Activated CD4-positive, CD25-positive, alpha-beta regulatory T cell treated with anti-CD3 and anti-CD28 coated beads, Interleukin-2, amount 50 U/mL, for 16 hours (primary cell): ENCODE measurements at regions not wholly inside any gene's neighbourhood (a gene's known extent, or its start where the extent isn't known, plus 50 kb on each side); places are given as distances from the start of the nearest gene placed in this dataset.

ENCODE experiments used
- DNase-seq: peaks from one replicate; pipeline ENCODE4 v3.0.0-alpha.2; 2020; ENCODE audit warnings: low read depth, low spot score

DNA sequence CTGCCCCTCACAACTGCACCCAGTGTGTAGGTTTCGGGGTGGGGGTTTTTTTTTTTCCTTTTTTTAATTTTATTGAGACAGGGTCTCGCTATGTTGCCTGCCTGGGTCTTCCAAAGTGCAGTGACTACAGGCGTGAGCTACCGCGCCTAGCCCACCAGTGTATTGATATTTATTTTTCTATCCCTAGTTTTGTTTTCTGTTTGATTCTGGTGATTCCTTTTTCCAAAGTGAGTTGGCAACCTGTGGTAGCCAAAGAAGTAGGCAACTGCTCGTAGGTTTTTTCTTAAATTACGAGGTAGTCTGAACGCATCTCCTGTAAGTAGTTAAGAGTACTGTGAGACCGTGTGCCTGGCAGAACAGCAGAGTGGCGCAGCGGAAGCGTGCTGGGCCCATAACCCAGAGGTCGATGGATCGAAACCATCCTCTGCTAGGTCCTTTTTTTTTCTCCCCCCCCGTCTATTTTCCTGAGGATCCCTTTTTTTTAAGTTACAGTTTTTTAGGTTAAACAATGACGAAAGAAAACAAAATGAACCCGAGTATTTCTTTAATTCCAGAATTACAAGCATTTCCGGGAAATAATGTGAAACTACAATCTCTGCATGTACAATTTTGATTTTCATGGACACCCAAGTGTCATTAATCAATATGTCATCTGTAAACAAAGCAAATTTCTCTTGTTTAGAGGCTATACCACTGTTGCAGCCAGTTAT lies 78.7 kb upstream of the BTN3A2 start:
- DNase-seq: peak; percentile 65

DNA sequence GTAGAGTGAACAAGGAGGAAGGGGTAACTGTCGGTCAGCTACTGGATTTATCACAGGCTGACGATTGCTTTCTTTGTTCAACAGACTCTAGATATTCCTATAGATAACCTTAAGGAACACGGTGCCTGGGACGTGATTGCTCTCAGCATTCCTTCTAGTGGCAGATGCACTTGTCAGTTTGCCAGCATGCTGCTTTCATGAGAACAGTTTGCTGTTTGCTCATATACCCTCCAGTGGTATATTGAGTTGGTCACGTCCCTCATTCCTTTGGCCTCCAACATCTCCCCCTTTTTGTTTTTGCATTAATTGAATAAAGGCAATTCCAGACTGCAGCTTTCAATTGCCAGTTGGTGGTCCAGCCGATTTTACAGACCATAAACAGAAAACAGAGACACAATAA lies 76.8 kb upstream of the BTN3A2 start:
- no peak for DNase-seq

DNA sequence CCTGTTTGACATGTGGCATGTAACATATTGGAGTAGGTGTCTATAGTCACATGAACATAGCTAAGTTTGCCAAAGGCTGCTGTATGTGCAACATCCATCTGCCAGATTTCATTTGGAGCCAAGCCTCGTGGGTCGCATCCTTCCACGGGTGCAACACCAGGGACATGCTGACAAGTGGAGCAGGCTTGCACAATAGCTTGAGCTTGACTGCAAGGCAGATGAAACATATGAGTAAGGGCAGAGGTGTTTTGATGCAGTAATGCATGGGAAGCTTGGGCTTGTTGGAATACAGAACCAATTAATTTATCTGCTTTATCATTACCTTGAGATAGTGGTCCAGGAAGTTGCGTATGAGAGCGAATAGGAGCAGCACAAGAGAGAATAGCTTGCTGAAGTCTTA lies 74.1 kb upstream of the BTN3A2 start:
- no peak for DNase-seq

DNA sequence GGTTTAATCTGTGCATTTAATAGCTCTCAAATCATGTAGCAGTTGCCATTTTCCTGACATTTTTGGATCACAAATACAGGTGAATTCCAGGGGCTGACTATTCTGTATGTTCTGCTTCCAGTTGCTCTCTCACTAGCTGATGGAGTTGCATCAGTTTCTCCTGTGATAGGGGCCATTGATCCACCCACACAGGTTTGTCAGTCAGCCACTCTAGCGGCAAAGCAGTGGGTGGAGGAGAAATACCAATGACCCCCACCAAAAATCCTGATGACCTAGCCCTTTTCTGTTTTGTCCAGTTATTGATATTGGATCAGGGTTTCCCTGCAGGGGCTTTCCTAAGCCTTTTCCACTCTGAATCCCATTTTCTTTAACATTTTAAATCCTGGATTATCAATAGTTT lies 72.3 kb upstream of the BTN3A2 start:
- no peak for DNase-seq

DNA sequence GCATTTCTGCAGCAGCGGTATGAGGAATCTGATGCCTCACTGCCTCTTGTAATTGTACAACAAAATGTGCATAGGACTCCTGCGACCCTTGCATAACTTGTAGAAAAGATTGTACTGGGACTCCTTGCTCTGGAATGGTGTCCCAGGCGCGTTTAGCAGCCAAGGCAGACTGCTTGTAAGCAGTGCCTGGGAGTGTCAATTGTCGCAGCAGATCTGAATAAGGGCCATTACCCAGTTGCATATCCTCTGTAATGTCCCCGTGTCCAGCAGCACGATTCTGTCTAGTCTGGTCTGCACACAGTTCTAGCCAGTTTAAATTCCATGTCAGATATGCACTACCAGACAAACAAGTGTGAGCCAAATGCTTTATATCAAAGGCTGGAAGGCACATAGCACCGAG lies 70.7 kb upstream of the BTN3A2 start:
- DNase-seq: no peak

DNA sequence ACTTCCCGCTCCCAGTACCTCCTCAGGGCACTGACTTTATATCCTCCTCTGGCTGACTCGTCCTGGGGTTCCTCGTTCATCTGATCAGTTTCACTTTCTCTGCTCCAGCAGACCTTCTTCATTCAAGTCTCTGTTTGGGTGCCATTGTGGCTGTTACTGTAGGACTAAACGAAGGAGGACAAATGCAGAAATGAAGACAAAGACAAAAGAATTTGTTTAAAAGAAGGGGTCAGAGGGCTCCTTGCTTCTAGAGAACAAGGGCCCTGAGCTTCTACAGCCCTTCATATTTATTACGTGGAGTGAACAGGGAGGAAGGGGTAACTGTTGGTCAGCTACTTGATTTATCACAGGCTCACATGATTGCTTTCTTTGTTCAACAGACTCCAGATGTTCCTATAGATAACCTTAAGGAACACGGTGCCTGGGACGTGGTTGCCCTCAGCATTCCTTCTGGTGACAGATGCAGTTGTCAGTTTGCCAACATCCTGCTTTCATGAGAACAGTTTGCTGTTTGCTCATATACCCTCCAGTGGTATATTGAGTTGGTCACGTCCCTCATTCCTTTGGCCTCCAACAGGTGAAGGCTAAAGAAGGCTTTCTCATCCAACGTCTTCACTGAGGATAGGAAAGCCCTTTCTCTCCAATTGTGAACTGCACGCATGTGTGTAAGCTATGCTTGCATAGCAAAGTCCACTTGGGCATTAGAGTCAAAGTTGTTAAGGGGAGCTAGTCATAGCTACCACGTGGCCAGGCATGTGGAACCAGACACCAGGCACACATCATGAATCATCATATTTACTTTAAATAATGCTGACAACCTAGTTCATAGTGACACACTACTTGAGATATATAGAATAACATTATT lies 69.1 kb upstream of the BTN3A2 start:
- no peak for DNase-seq

DNA sequence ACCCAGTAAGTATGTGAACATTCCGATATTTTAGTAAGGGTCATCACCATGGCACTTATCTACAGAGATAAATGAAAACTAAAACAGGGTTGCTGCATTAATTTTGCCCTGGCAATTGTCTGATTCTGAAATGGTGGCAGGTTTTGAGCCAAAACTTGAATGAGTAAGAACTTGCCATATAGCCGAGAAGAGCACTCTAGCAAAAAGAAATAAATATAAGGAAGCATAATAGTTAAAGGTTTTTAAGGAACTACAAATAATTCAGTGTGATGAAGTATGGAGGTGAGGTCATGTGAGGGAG lies 68.5 kb upstream of the BTN3A2 start:
- no peak for DNase-seq

DNA sequence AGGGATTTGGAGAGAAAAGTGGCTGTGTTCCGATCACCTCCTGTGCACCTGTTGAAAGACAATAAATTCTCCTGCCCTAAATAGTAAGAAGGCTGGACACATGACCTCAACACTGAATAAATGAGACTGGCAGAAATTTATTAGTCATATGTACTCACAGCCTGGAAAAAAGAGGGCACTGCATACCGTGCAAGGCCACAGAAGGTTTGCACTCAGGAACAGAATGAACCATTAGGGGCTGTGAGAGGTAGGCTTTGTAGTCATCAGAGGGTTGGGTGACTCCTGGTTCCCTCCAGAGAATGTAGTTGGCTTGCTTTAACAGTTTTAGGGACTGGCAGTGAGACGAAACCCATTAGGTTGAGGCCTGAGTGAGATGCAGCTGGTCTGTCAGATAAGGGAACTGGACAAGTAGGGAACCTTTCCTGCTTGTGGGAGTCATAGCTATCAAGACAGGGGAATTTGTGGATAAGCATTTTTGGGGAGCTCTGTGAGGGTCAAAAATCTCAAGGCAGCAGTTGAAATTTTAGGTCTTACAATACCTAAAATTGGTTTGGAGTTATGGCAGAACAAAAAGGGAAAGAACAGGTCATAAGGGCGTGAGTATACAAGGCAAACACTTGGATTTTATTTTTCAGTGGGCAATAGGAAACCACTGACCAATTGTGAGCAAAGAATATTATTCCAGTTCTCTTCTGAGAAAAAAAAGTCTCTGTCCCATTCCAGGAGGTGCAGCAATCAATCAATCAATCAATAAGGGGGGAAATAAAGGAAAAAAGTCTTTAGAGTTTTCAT lies 67.9 kb upstream of the BTN3A2 start:
- DNase-seq: no peak

DNA sequence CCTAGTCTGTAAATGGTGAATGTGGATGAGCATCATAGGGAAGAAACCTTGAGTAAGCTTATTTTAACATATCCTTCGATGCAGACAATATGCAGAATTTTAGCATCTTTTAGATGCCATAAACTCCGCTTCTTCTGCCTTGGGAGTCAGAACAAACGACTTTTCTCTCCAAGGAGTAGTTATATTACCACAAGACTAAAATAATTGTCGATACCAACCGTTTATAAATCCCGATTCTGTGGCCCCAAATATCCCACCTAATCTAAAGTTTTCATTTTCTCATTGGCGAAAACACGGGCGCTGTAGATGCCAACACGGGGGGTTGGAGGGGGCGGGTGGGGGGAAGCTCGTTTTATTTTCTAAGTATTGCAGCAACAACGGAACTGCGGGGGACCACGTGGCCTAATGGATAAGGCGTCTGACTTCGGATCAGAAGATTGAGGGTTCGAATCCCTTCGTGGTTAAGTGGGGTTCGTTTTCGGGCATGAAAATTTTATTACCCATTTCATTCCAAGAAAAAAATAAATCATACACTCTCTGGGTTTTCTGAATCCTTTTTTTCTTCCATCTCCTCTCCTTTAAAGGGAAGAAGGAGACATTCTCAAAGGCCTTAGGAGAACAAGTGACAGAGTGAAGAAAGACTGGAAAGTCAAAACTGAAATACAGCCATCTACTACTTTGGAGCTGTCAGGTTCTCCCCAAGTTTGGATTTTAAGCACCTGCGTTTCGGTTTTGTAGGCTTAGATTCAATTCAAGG lies 65.5 kb upstream of the BTN3A2 start:
- DNase-seq: no peak

DNA sequence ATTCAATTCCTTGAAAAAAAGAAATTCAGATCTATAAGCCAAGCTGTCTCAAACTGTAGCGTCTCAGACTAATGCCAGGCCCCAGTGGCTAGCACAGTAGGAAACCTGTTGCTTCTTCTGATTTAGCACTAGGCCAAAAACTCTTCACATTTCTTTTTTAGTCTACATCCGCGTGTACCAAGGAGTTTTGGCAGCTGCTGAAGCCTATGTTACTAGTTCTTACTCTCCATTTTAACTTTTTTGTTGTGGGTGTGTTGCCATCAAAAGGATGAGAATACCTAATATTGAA lies 65.0 kb upstream of the BTN3A2 start:
- no peak for DNase-seq

DNA sequence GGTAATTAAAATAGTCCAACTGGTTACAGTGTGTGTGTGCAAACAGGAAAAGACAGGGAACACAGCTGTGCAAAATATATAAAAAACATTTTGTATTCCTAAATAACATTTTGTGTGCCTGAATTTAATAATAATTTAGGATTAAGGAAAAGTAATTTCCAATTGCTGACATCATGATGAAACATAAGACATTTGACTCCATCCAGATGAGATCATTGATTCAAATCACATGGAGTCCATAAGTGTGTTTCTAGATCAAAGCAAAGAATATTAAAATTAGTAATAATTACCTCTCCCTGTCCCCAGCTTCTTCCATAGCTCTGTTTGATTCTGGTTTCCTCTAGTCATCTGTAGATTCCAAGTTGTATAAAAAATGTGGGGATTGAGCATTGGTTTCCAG lies 64.6 kb upstream of the BTN3A2 start:
- no peak for DNase-seq

DNA sequence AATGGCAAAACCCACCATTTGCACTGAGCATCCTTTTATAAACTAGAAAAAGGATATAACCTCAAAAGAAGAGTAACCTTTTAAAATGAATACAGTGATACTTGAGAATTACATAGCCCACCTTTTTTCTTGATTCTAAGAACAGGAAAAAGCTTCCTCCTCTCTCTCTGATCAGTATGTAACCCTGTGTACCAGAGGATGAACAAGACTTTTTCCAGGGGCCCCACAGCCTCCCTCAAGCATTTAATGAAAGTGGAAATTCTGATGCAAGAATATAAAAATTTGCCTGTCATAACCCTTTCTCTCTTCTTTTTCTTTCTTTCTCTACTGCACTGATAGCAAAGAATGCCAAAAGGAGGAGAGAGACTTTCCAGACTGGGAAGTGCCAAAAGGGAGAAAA lies 64.2 kb upstream of the BTN3A2 start:
- no peak for DNase-seq

DNA sequence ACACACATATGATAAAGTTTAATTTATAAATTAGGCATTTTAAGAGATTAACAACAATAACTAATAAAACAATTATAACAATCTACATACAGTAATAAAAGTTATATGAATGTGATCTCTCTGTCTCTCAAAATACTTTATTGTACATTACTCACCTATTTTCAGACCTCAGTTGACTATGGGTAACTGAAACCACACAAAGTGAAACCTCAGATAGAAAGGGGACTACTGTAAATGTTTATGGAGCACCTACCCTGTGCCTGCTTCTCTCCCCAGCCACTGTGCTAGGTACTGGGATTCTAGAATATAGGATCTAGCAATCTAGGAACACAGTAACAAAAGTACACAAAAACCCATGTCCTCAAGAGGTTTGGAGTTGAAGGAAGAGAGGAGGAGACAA lies 63.4 kb upstream of the BTN3A2 start:
- no peak for DNase-seq

DNA sequence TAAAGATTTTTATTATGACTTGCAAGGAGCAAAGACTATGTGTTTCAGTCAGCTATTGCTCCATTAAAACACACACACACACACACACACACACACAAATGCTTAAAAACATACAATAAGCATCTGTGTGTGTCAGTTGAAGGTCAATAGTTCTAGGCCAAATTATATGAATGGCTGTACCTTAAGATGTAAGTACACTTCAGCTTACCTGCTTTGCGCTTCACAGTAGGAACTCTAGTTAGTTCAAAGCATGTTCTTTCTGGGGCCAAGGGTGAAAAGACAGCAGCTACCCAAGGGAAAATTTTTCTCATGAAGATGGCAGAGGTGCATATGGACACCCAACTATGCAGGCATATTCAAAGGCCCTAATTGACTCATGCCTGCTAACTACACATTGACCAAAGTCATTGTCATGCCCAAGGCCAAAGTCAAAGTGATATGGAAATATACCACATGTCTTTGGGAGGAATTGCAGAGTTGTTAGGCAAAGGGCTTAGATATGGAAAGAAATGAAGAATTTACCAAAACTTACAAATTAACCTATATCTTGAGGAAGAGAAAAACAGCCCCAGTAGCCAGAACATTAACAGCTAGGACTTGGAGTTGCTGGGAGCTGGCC lies 61.9 kb upstream of the BTN3A2 start:
- no peak for DNase-seq

DNA sequence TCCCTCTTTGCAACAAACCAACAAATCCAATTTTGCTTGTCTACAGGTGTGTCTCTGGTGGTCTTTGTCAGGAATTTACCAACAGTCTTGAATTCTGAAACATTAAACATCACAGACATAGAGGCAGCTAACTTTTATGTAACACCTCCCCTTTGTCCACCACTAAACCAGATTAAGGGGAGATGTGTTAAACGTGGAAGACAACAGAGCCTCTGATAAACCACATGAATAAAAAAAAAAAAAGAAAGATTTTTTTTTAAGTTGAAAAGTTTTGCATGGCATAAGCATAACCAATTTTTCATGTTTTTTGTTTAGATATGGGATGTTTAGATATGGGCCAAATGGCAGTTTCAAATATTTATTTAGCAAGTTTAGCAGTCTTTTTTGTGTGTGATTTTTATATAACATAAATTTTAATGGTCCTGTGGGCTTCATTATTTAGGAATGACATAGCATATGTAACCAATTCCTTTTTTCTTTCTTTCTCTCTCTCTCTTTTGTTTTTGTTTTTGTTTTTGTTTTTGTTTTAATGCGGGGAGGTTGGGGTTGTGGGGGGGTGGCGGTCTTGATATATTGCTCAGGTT lies 60.7 kb upstream of the BTN3A2 start:
- DNase-seq: no peak

DNA sequence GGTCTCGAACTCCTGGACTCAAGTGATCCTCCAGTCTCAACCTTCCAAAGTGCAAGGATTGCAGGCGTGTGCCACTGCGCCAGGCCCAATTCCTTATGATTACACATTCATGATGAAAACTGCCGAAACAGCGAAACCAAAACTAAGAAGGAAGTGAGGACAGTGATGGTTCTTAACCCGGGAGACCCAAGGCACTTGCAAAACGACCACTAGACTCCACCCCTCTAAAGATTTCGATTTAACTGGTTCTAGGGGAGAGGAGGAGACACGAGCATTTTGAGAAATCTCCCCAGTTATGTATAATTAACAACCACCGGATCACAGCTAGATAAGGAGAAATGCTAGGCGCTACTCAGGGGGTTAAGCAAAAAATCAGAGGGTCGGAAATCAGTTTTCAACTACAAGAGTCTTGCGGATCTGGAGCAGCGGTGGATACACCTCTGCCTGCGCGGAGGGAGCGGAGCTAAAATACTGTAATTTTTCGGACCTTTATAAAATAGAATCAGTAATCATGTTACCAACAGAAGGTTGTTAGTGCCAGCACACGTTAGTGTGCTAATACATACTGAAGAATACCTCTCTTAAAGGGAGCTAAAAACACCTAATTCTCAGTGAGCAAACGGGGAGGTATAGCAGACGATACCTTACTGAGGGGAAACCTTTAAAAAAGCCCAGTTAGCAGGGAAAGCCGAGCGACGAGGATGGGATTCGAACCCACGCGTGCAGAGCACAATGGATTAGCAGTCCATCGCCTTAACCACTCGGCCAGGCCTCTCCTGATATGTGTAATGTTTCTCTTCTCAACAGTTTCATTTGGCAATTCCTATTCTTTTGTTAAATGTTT lies 60.0 kb upstream of the BTN3A2 start:
- no peak for DNase-seq

DNA sequence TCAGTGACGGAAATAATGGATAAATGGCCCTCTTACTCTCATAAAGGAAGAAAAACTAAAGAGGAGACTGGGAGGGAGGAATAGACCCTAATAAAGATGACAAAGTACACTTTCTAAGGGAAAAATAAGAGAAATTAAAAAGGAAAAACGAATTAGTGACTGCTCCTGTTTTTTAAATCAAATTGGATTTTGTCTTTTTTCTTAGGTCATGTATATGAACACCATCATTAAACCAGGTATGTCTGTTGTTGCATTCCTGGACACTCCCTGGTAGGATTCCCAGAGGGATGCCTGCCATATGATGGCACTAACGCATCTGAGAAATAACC lies 59.4 kb upstream of the BTN3A2 start:
- no peak for DNase-seq

DNA sequence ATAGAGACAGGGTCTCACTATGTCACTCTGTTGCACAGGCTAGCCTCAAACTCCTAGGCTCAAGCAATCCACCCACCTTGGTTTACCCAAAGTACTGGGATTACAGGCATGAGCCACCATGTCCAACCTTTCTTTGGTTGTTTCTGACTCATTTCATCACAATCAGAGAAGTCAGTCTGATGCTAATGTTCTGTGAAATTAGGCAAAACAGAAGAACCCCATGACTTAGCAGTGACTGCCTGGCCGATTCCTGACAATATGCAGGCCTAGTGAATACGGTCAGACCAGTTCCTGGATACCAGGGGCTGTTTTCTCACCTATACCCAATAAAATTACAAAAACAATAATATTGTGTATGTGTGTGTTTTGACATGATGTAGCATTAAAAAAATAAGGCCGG lies 58.8 kb upstream of the BTN3A2 start:
- DNase-seq: no peak

DNA sequence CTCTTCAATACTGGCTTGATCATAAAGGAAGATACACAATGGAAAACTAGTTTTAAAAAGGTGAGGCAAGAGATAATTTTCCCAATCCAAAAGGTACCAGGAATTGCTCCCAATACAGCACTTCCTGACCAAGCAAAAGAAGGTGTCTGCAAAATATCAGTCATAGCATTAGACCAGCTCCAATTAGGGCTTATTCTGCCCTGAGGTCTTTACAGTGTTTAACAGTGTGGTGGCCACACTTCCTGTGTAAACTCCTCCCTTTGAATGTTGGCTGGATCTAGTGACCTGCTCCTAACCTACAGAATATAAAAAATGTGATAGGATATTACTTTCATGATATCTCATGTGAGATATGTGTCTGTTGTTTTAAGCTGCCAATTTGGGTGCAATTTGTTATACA lies 57.1 kb upstream of the BTN3A2 start:
- DNase-seq: no peak

DNA sequence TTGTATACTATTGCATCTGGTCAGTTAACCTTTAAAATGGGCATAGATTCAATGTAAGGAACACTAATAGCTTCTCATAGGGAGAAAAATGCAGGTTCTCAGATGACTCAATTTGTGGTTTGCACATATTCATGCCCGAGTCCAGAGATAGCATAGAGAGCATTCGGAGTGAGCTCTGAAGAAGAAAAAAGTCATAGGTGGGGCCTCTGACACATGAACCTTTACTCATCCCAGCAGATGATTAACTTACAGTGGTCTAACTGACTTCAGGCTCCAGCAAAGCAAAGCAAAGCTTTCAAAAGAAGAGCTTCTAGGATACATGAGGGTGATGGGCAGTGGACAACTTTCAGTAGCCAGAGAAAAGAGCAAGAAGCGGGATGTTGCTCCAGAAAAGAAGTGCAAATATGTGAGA lies 55.3 kb upstream of the BTN3A2 start:
- no peak for DNase-seq

DNA sequence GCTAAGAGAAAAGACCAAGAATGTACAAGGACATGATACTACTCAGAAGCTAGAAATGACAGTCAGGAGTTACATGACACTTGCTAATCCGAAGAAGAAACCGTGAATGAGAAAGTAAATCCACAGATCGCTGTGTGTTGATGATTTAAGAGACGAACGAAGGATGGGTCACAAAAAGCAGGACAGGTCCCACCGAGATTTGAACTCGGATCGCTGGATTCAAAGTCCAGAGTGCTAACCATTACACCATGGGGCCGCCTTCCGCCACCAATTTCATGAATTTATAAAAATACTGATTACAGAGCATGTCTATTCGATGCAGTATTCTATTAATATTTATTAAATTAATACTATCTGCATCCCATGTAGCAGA lies 54.0 kb upstream of the BTN3A2 start:
- no peak for DNase-seq
